ENCODE measurements at regions not wholly inside any gene's neighbourhood (a gene's known extent, or its start where the extent isn't known, plus 50 kb on each side); places are given as distances from the start of the nearest gene placed in this dataset.
"Not testable (repeated sequence)": the region's sequence is repeated elsewhere in the genome, so short reads cannot be mapped to it uniquely, and the experiment has no call there.

GRCh38 chr1:157376681-157377080 lies 175.6 kb downstream of the FCRL5 start:
- H3K36me3 ChIP-seq (ENCODE audit: control insufficient read depth, insufficient read depth, low read length) = no peaks in the 10 kb centered on the region
- no peak overlapping the region for H3K27ac Mint-ChIP-seq
- no peaks in the 10 kb centered on the region for H3K27me3 ChIP-seq (ENCODE audit: control insufficient read depth, insufficient read depth, low read length, poor library complexity, severe bottlenecking)
- 73 to 89% methylated on average over 2 of the region's 2 CpGs for WGBS, 2 experiments (ENCODE audit: insufficient coverage in 1 of 2, insufficient read length in 1 of 2)
- no peak overlapping the region for H3K4me3 ChIP-seq (ENCODE audit: low read length)
- H3K4me1 Mint-ChIP-seq = peaks cover 10% of the 10 kb centered on the region
- H3K27me3 Mint-ChIP-seq (ENCODE audit: insufficient read depth) = peaks cover 1% of the 10 kb centered on the region
- no peak overlapping the region for H3K4me3 Mint-ChIP-seq
- no peak overlapping the region for H3K9ac ChIP-seq (ENCODE audit: extremely low read depth, low read length, poor library complexity, severe bottlenecking)
- peaks cover 7% of the 10 kb centered on the region for H3K4me1 ChIP-seq (ENCODE audit: control insufficient read depth, insufficient read depth, low read length)
- no peaks in the 10 kb centered on the region for H3K36me3 Mint-ChIP-seq (ENCODE audit: low read depth)
- H3K9me3 Mint-ChIP-seq = no peaks in the 10 kb centered on the region
- H3K27ac ChIP-seq (ENCODE audit: low read depth, low read length) = no peak overlapping the region
- TF ChIP-seq CTCF (conservative IDR thresholded peaks at IDR 0.05) = no peak
- no peaks in the 10 kb centered on the region for H3K9me3 ChIP-seq (ENCODE audit: control insufficient read depth, low read length)
- no peak for DNase-seq

GRCh38 chr1:157372311-157372710 lies 180.0 kb downstream of the FCRL5 start:
- not testable (repeated sequence) for H3K27ac ChIP-seq (ENCODE audit: low read depth, low read length); H3K4me3 ChIP-seq (ENCODE audit: low read length); H3K9me3 ChIP-seq (ENCODE audit: control insufficient read depth, low read length); H3K4me1 Mint-ChIP-seq; H3K4me1 ChIP-seq (ENCODE audit: control insufficient read depth, insufficient read depth, low read length); H3K27me3 Mint-ChIP-seq (ENCODE audit: insufficient read depth); H3K27me3 ChIP-seq (ENCODE audit: control insufficient read depth, insufficient read depth, low read length, poor library complexity, severe bottlenecking); H3K9me3 Mint-ChIP-seq; H3K27ac Mint-ChIP-seq; H3K9ac ChIP-seq (ENCODE audit: extremely low read depth, low read length, poor library complexity, severe bottlenecking); H3K4me3 Mint-ChIP-seq; H3K36me3 ChIP-seq (ENCODE audit: control insufficient read depth, insufficient read depth, low read length); DNase-seq; H3K36me3 Mint-ChIP-seq (ENCODE audit: low read depth)
- 78 to 100% methylated on average over 1 to 2 of the region's 2 CpGs for WGBS, 2 experiments (ENCODE audit: insufficient coverage in 1 of 2, insufficient read length in 1 of 2)

GRCh38 chr1:157371826-157372225 lies 180.5 kb downstream of the FCRL5 start:
- H3K9ac ChIP-seq (ENCODE audit: extremely low read depth, low read length, poor library complexity, severe bottlenecking) = no peak overlapping the region
- no peak overlapping the region for H3K4me3 Mint-ChIP-seq
- no peaks in the 10 kb centered on the region for H3K9me3 Mint-ChIP-seq
- H3K27me3 ChIP-seq (ENCODE audit: control insufficient read depth, insufficient read depth, low read length, poor library complexity, severe bottlenecking) = no peaks in the 10 kb centered on the region
- WGBS, 2 experiments (ENCODE audit: insufficient coverage in 1 of 2, insufficient read length in 1 of 2) = 91 to 100% methylated on average over 3 of the region's 3 CpGs
- no peak overlapping the region for H3K4me3 ChIP-seq (ENCODE audit: low read length)
- peaks cover 5% of the 10 kb centered on the region for H3K4me1 ChIP-seq (ENCODE audit: control insufficient read depth, insufficient read depth, low read length)
- H3K36me3 ChIP-seq (ENCODE audit: control insufficient read depth, insufficient read depth, low read length) = no peaks in the 10 kb centered on the region
- H3K27me3 Mint-ChIP-seq (ENCODE audit: insufficient read depth) = peaks cover 1% of the 10 kb centered on the region
- H3K36me3 Mint-ChIP-seq (ENCODE audit: low read depth) = no peaks in the 10 kb centered on the region
- no peak overlapping the region for H3K27ac Mint-ChIP-seq
- no peak overlapping the region for H3K27ac ChIP-seq (ENCODE audit: low read depth, low read length)
- H3K4me1 Mint-ChIP-seq = peaks cover 8% of the 10 kb centered on the region
- no peak for TF ChIP-seq CTCF (conservative IDR thresholded peaks at IDR 0.05)
- no peak for DNase-seq
- no peaks in the 10 kb centered on the region for H3K9me3 ChIP-seq (ENCODE audit: control insufficient read depth, low read length)

- no peaks in the 10 kb centered on the region for H3K9me3 Mint-ChIP-seq
- no peak overlapping the region for H3K27ac Mint-ChIP-seq
- DNase-seq = no peak
- no peaks in the 10 kb centered on the region for H3K9me3 ChIP-seq (ENCODE audit: control insufficient read depth, low read length)
- H3K4me3 ChIP-seq (ENCODE audit: low read length) = no peak overlapping the region
- peaks cover 5% of the 10 kb centered on the region for H3K4me1 ChIP-seq (ENCODE audit: control insufficient read depth, insufficient read depth, low read length)
- no peak overlapping the region for H3K27ac ChIP-seq (ENCODE audit: low read depth, low read length)
- TF ChIP-seq CTCF (conservative IDR thresholded peaks at IDR 0.05) = no peak
- H3K4me3 Mint-ChIP-seq = no peak overlapping the region
- no peak overlapping the region for H3K9ac ChIP-seq (ENCODE audit: extremely low read depth, low read length, poor library complexity, severe bottlenecking)
- no peaks in the 10 kb centered on the region for H3K27me3 ChIP-seq (ENCODE audit: control insufficient read depth, insufficient read depth, low read length, poor library complexity, severe bottlenecking)
- no peaks in the 10 kb centered on the region for H3K36me3 Mint-ChIP-seq (ENCODE audit: low read depth)
- no peaks in the 10 kb centered on the region for H3K36me3 ChIP-seq (ENCODE audit: control insufficient read depth, insufficient read depth, low read length)
- peaks cover 8% of the 10 kb centered on the region for H3K4me1 Mint-ChIP-seq
- H3K27me3 Mint-ChIP-seq (ENCODE audit: insufficient read depth) = peaks cover 1% of the 10 kb centered on the region
Observed at GRCh38 chr1:157371221-157371620, 181.1 kb downstream of the FCRL5 start.

Measured in endodermal cell (in vitro differentiated cells).